GM12891 (cell line): ENCODE measurements at regions not wholly inside any gene's neighbourhood (a gene's known extent, or its start where the extent isn't known, plus 50 kb on each side); places are given as distances from the start of the nearest gene placed in this dataset.

ENCODE experiments used
- POLR2A ChIP-seq: IDR thresholded peaks from 2 replicates; pipeline ENCODE4 v1.6.1; 2011; ENCODE audit warnings: low read depth, low read length, control low read depth
- POLR2AphosphoS5 ChIP-seq: IDR thresholded peaks from 2 replicates; pipeline ENCODE4 v1.6.1; 2011; ENCODE audit warnings: low read depth, low read length, control low read depth
- SPI1 ChIP-seq: IDR thresholded peaks from 2 replicates; pipeline ENCODE4 v1.6.1; 2011; ENCODE audit warnings: low read depth, low read length, control low read depth
- TAF1 ChIP-seq: IDR thresholded peaks from 2 replicates; pipeline ENCODE4 v1.6.1; 2011; ENCODE audit warnings: low read depth, low read length, control low read depth

DNA sequence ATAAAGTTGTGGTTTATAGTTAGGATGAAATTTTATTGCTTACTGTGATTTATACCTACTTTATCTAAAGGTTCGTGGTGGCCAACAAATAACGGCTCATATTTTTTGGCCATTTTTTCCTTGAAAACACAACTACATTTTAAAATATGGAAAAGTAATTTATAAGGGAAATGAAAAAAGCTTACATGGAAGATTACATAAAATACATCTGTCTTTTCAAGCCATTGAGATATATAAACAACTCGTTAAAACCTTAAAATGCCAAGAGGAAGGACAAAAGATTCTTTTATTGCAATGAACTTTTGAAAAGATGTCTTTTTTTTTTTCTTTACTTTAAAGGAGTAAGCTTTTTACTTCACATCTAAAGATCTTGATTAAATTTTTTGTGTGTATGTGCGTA lies 55.4 kb upstream of the EYA4 start:
- TF ChIP-seq POLR2AphosphoS5 (no peak), SPI1 (no peak), POLR2A (no peak), TAF1 (no peak)
